Activated naive CD8-positive, alpha-beta T cell treated with anti-CD3 and anti-CD28 coated beads, Interleukin-2, amount 10 ng/mL, durations not matched to agents 7 days and 5 days (primary cell): ENCODE measurements at regions not wholly inside any gene's neighbourhood (a gene's known extent, or its start where the extent isn't known, plus 50 kb on each side); places are given as distances from the start of the nearest gene placed in this dataset.
"Not testable (repeated sequence)": the region's sequence is repeated elsewhere in the genome, so short reads cannot be mapped to it uniquely, and the experiment has no call there.

Experiments used
- ATAC-seq: fragments of 150-1000 bp; cut with Tn5 transposase; one replicate; pipeline ENCODE4 v1.10.0; 2021; ENCODE audit warnings: low read depth, moderate library complexity
- POLR2A ChIA-PET: fragments of 350-600 bp; sonication (Branson Sonifier 250); formaldehyde crosslinking; loops from one replicate; lab custom pipeline; 2021; ENCODE audit warnings: antibody characterized with exemption; lab: Charles Lee
- DNase-seq: peaks from one replicate; pipeline ENCODE4 v3.0.0; 2021
- H3K27ac Mint-ChIP-seq: one replicate; pipeline ENCODE4 v1.8.0; 2022; ENCODE audit warnings: mild to moderate bottlenecking, mixed read lengths
- H3K27me3 Mint-ChIP-seq: one replicate; pipeline ENCODE4 v1.8.0; 2022; ENCODE audit warnings: mild to moderate bottlenecking, moderate library complexity, mixed read lengths
- H3K36me3 Mint-ChIP-seq: one replicate; pipeline ENCODE4 v1.8.0; 2021; ENCODE audit warnings: mild to moderate bottlenecking, mixed read lengths
- H3K4me1 Mint-ChIP-seq: one replicate; pipeline ENCODE4 v1.8.0; 2021; ENCODE audit warnings: mixed read lengths
- H3K4me3 Mint-ChIP-seq: one replicate; pipeline ENCODE4 v1.8.0; 2022; ENCODE audit warnings: mild to moderate bottlenecking, moderate library complexity, mixed read lengths
- H3K9me3 Mint-ChIP-seq: one replicate; pipeline ENCODE4 v1.8.0; 2021; ENCODE audit warnings: mixed read lengths

DNA sequence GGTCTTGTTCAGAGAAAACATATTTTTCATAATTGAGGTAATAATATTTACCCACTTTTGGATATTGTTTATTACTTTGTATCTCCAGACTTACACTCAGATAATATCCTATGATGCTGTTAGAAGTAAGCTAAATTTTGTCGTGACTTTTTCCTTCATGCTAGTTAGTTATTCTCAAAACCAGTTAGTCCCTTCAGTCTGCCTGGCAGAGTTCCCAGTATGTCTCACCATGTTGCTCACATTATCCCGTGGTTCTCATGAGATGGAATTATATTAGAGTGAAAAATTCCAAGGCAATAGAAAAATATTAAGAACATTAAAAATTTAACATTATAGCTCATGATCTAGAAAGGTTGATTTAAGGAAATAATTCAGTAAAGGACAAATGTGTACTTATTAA, 81.5 kb upstream of the SMIM30 start:
- H3K9me3 Mint-ChIP-seq, result no peaks in the 10 kb centered on the region
- no peaks in the 10 kb centered on the region for H3K36me3 Mint-ChIP-seq
- POLR2A ChIA-PET, result interaction anchor here (0.6 kb wide), 1 partner anchor 11 kb away, joined by 3 read pairs; no protein-coding TSS in a partner anchor
- H3K4me3 Mint-ChIP-seq, result no peak overlapping the region
- DNase-seq (no peak), ATAC-seq (no peak)
- no peaks in the 10 kb centered on the region for H3K4me1 Mint-ChIP-seq
- H3K27ac Mint-ChIP-seq, result no peak overlapping the region
- H3K27me3 Mint-ChIP-seq, result no peaks in the 10 kb centered on the region

DNA sequence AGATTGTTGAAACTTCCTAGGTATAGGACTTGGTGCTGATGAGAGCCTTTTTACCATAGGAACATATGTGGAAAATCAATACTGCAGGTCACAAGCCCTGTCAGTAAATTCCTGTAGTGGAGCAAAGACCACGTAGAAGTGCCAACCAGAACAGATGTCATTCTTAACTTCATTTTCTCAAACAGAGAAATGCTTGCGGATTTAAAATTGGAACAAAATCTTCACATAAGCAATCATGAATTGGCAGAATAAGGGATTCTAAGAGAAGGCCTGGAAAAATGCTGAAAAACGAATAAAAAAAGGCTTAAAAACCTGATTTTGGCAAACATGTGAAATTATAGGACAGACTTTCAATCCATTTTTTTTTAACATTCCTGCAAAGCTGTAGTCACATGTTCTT, 80.8 kb upstream of the SMIM30 start:
- POLR2A ChIA-PET, result no interaction called here
- ATAC-seq (no peak), DNase-seq (no peak)
- no peaks in the 10 kb centered on the region for H3K27me3 Mint-ChIP-seq
- no peaks in the 10 kb centered on the region for H3K36me3 Mint-ChIP-seq
- H3K9me3 Mint-ChIP-seq, result no peaks in the 10 kb centered on the region
- no peaks in the 10 kb centered on the region for H3K4me1 Mint-ChIP-seq
- H3K4me3 Mint-ChIP-seq, result no peak overlapping the region
- no peak overlapping the region for H3K27ac Mint-ChIP-seq

DNA sequence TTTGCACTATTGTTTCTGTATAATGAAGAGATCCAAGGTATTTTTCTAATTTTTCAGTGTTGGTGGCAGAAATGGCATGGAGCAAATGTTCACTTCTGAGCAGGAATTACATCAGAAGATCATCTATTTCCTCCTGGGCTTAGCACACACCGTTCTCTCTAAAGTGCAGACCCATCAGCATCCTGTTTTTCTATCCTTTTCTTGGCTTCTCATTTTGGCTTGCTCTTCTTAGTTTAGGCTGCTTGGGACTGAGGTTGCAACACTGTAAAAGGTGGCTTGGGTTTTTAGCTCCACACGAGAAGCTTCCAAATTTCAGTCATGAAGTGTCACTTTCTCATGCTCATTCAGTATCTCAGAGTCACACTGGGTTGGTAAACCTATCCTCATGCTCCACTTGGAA, 79.9 kb upstream of the SMIM30 start:
- H3K27ac Mint-ChIP-seq, result no peak overlapping the region
- DNase-seq, result no peak
- H3K27me3 Mint-ChIP-seq, result no peaks in the 10 kb centered on the region
- no peaks in the 10 kb centered on the region for H3K36me3 Mint-ChIP-seq
- H3K4me1 Mint-ChIP-seq, result no peaks in the 10 kb centered on the region
- POLR2A ChIA-PET, result no interaction called here
- no peak overlapping the region for H3K4me3 Mint-ChIP-seq
- no peak for ATAC-seq
- no peaks in the 10 kb centered on the region for H3K9me3 Mint-ChIP-seq

DNA sequence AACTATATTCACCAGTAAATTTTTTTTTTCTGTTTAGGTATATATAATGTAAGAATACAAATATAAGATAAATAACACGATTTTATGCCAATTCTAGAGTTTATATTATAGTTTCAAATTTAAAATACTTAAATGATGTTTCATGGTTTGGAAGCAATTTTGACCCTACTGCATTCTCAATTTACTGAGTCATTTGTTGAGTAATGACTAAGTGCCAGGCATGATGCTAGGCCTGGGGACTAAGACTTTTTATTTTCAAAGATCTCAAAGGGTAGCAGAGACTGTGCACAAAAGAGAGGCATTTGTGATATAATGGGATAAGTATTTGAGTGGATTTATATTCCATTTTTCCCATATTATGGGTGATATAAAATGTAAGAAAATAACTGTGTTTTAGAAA, 78.9 kb upstream of the SMIM30 start:
- Mint-ChIP-seq H3K27me3 (no peaks in the 10 kb centered on the region), H3K4me3 (no peak overlapping the region), H3K27ac (no peak overlapping the region), H3K4me1 (no peaks in the 10 kb centered on the region), H3K9me3 (no peaks in the 10 kb centered on the region), H3K36me3 (no peaks in the 10 kb centered on the region)
- DNase-seq, result no peak
- POLR2A ChIA-PET, result no interaction called here
- ATAC-seq, result no peak

DNA sequence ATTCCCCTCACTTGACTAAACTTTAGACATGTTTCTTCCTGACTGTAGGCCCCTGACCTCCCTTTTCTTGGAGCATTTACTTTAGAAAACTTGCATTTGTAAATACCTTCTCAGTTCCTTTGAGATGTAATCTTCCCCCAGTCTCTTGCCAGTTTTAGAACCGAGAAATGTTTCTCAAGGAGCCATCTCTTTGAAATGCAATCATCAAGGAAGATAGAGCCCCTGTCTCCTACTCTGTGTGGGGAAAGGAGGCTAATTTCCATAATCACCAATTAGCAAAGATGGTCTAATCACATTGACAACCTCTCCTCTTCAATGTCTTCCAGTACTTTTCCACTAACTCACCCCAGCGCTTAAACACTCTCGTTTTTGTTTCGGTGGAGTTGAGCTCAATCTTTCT, 70.0 kb upstream of the SMIM30 start:
- Mint-ChIP-seq H3K4me1 (no peaks in the 10 kb centered on the region), H3K4me3 (no peak overlapping the region), H3K36me3 (no peaks in the 10 kb centered on the region), H3K27ac (no peak overlapping the region), H3K9me3 (no peaks in the 10 kb centered on the region), H3K27me3 (peaks cover 3% of the 10 kb centered on the region)
- ATAC-seq (no peak), DNase-seq (no peak)
- POLR2A ChIA-PET, result no interaction called here

DNA sequence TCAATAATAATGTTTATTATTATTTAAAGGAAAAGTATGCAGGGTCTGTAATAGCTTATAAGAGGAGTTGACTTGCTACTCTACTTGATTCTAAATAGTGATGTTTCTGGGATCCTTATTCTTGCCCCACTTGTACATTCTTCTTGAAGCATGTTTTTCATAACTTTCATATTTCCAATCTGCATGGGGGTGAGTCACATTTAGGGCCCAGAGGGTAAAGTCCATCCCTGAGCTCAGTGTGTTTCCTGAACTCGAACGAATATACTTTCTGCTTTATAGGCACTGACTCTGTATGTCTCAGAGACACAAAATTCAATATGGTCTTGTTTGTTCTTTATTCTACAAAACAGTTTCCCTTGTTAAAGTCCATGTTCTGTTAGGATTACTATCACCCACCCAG, 61.0 kb upstream of the SMIM30 start:
- no peak for ATAC-seq
- POLR2A ChIA-PET, result no interaction called here
- H3K27me3 Mint-ChIP-seq, result peaks cover 5% of the 10 kb centered on the region

DNA sequence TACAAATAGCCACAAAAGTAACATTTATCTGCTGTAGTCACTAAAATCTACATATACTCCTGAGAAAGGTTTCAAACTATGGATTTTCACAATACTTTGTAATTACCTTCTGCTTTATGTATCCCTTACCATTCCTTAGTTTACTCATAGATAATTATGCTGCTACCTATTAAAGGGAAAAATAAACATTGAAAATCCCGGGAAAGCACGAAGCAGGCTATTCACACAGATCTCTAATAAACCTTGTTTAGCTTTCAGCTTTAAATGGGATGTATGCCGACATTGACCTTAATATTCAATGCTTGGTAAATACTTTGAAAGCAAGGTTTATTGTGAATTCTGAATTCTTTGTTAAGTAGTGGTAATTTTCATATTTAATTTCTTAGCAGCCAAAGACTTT, 58.5 kb upstream of the SMIM30 start:
- H3K27me3 Mint-ChIP-seq, result peaks cover 5% of the 10 kb centered on the region
- ATAC-seq, result no peak
- H3K36me3 Mint-ChIP-seq, result no peaks in the 10 kb centered on the region
- H3K4me1 Mint-ChIP-seq, result no peaks in the 10 kb centered on the region
- H3K27ac Mint-ChIP-seq, result no peak overlapping the region
- no peak overlapping the region for H3K4me3 Mint-ChIP-seq
- no peak for DNase-seq
- POLR2A ChIA-PET, result no interaction called here
- no peaks in the 10 kb centered on the region for H3K9me3 Mint-ChIP-seq

More for the DNA sequence above, 61.0 kb upstream of the SMIM30 start:
- no peaks in the 10 kb centered on the region for H3K9me3 Mint-ChIP-seq
- no peak for DNase-seq
- no peaks in the 10 kb centered on the region for H3K36me3 Mint-ChIP-seq
- H3K27ac Mint-ChIP-seq, result no peak overlapping the region
- H3K4me1 Mint-ChIP-seq, result no peaks in the 10 kb centered on the region
- H3K4me3 Mint-ChIP-seq, result no peak overlapping the region

DNA sequence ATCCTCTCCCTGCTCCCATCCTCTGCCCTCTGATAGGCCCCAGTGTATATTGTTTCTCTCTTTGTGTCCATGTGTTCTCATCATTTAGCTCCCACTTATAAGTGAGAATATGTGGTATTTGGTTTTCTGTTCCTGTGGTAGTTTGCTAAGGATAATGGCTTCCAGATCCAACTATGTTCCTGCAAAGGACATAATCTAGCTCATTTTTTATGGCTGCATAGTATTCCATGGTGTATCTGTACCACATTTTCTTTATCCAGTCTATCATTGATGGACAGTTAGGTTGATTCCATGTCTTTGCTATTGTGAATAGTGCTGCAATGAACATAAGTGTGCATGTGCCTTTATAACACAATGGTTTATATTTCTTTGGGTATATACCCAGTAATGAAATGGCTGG, 57.8 kb upstream of the SMIM30 start:
- H3K36me3 Mint-ChIP-seq, H3K27ac Mint-ChIP-seq, ATAC-seq, DNase-seq, H3K9me3 Mint-ChIP-seq, H3K4me3 Mint-ChIP-seq, POLR2A ChIA-PET, H3K27me3 Mint-ChIP-seq, H3K4me1 Mint-ChIP-seq: not testable (repeated sequence)

DNA sequence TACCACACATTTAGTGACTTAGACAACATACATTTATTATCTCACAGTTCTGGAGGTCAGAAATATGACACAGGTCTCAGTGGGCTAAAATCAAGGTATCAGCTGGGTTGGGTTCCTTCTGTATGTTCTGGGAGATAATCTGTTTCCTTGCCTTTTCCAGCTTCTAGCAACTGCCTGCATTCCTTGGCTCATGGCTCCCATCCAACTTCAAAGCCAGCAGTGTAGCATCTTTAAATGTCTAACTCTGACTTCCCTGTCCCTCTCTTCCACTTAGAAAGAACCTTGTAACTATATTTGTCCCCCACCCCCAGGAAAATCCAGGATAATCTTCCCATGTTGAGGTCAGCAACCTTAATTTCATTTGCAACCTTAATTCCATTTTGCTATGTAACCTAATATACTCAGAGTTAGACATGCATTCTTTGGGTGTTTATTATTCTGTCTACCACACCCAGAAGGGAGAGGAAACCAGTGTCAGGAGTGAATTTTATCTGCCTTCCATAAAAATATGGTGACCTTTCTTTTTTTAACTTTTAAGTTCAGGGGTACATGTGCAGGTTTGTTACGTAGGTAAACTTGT, 57.3 kb upstream of the SMIM30 start:
- POLR2A ChIA-PET, result no interaction called here
- DNase-seq (no peak), ATAC-seq (no peak)
- Mint-ChIP-seq H3K4me3 (no peak overlapping the region), H3K27ac (no peak overlapping the region), H3K9me3 (no peaks in the 10 kb centered on the region), H3K27me3 (peaks cover 5% of the 10 kb centered on the region), H3K36me3 (no peaks in the 10 kb centered on the region), H3K4me1 (no peaks in the 10 kb centered on the region)

DNA sequence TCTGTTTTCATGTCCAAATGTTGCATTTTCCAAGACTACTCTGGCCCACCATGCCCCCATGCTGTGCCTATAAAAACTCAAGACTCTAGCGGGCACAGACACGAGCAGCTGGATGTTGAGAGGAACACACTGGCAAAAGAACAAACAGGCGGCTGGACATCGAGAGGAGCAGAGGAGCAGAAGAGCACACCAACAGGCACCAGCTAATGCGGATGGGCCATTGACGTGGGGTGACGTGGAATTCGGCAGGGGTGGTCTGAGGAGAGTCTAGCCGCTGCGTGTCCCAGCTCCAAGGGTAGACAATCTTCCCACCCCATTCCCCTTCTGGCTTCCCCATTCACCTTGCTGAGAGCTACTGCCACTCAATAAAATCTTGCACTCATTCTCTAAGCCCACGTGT, 54.4 kb upstream of the SMIM30 start:
- no peaks in the 10 kb centered on the region for H3K27me3 Mint-ChIP-seq
- H3K4me1 Mint-ChIP-seq, result no peaks in the 10 kb centered on the region
- no peak overlapping the region for H3K4me3 Mint-ChIP-seq
- no peaks in the 10 kb centered on the region for H3K9me3 Mint-ChIP-seq
- DNase-seq (no peak), ATAC-seq (no peak)
- POLR2A ChIA-PET, result no interaction called here
- no peak overlapping the region for H3K27ac Mint-ChIP-seq
- no peaks in the 10 kb centered on the region for H3K36me3 Mint-ChIP-seq

DNA sequence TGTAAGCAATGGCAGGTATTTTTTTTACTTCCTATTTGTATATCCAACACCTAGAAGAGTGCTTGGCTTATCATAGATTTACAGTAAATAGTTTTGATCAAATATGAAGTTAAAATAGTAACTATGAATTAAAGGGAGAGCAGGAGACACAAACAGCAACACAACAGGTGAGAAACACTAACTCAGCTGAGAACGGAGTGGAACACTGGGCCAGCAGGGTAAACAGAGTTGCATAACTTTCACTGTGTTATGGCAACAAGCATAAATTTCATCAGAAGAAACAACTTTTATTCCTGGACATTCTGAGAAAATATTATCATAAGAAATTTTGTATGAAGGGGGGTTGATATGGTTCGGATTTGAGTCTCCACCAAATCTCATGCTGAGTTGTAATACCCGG, 52.2 kb upstream of the SMIM30 start:
- H3K27ac Mint-ChIP-seq, result no peak overlapping the region
- DNase-seq (no peak), ATAC-seq (no peak)
- POLR2A ChIA-PET, result no interaction called here
- H3K4me1 Mint-ChIP-seq, result no peaks in the 10 kb centered on the region
- H3K4me3 Mint-ChIP-seq, result no peak overlapping the region
- H3K27me3 Mint-ChIP-seq, result no peaks in the 10 kb centered on the region
- peaks cover 1% of the 10 kb centered on the region for H3K9me3 Mint-ChIP-seq
- no peaks in the 10 kb centered on the region for H3K36me3 Mint-ChIP-seq
